Common myeloid progenitor, CD34-positive (primary cell): ENCODE measurements at regions not wholly inside any gene's neighbourhood (a gene's known extent, or its start where the extent isn't known, plus 50 kb on each side); places are given as distances from the start of the nearest gene placed in this dataset.

Experiments
- CTCF ChIA-PET: fragments of 350-600 bp; sonication (Branson Sonifier 250); formaldehyde crosslinking; loops from one replicate; lab custom pipeline; 2021; ENCODE audit warnings: antibody characterized with exemption; lab: Charles Lee
- POLR2A ChIA-PET: fragments of 350-600 bp; sonication (Branson Sonifier 250); formaldehyde crosslinking; loops from one replicate; lab custom pipeline; 2021; ENCODE audit warnings: antibody characterized with exemption; lab: Charles Lee
- DNase-seq, 3 donors: peaks; one replicate each; pipeline versions ENCODE4 v3.0.0 to v3.0.0-alpha.2; 2013
- H3K27ac ChIP-seq, 2 experiments: 1 replicate in 1 of 2; 2 replicates in 1 of 2; pipeline ENCODE4 v1.7.0; 2013; ENCODE audit warnings: inconsistent platforms in 2 of 2, low read length in 2 of 2, mild to moderate bottlenecking in 2 of 2, low read depth in 1 of 2, moderate library complexity in 1 of 2; ENCODE audit not compliant: severe bottlenecking in 2 of 2, insufficient read depth in 1 of 2, poor library complexity in 1 of 2
- H3K27me3 ChIP-seq, 5 experiments: replicated peaks in 2 of 5; 1 replicate in 3 of 5; 2 replicates in 2 of 5; pipeline versions ENCODE4 v1.6.1 to v1.7.0; 2013; ENCODE audit warnings: low read length in 4 of 5, mild to moderate bottlenecking in 2 of 5, moderate library complexity in 2 of 5, inconsistent platforms in 1 of 5; ENCODE audit not compliant: insufficient read depth in 5 of 5, control insufficient read depth in 4 of 5
- H3K36me3 ChIP-seq, 4 experiments: 1 replicate in 2 of 4; 2 replicates in 2 of 4; pipeline versions ENCODE4 v1.6.1 to v1.7.0; 2013; ENCODE audit warnings: low read length in 3 of 4, control low read depth in 1 of 4, mild to moderate bottlenecking in 1 of 4; ENCODE audit not compliant: control insufficient read depth in 4 of 4, insufficient read depth in 4 of 4
- H3K4me1 ChIP-seq, 4 experiments: 1 replicate in 3 of 4; 2 replicates in 1 of 4; pipeline versions ENCODE4 v1.6.1 to v1.7.1; 2013; ENCODE audit warnings: low read length in 3 of 4, mild to moderate bottlenecking in 3 of 4, control low read depth in 1 of 4, inconsistent platforms in 1 of 4, moderate library complexity in 1 of 4; ENCODE audit not compliant: control insufficient read depth in 4 of 4, insufficient read depth in 4 of 4; ENCODE audit errors: control extremely low read depth in 1 of 4
- H3K4me3 ChIP-seq, 7 experiments: 1 replicate in 4 of 7; 2 replicates in 3 of 7; pipeline versions ENCODE4 v1.5.1 to v1.7.0; 2013; ENCODE audit warnings: mild to moderate bottlenecking in 7 of 7, low read length in 6 of 7, moderate library complexity in 6 of 7, inconsistent platforms in 2 of 7, low read depth in 2 of 7, control low read depth in 1 of 7; ENCODE audit not compliant: insufficient read depth in 4 of 7, control insufficient read depth in 1 of 7; ENCODE audit errors: extremely low read depth in 1 of 7
- H3K9me3 ChIP-seq, 5 experiments: 1 replicate in 4 of 5; 2 replicates in 1 of 5; pipeline versions ENCODE4 v1.6.1 to v1.7.1; 2013; ENCODE audit warnings: low read length in 4 of 5, mild to moderate bottlenecking in 2 of 5, inconsistent platforms in 1 of 5, low read depth in 1 of 5, moderate library complexity in 1 of 5; ENCODE audit not compliant: control insufficient read depth in 4 of 5, insufficient read depth in 2 of 5; ENCODE audit errors: control extremely low read depth in 1 of 5
- WGBS: methylation state at CpG from one replicate; pipeline ENCODE4 v1.1.5; 2013; ENCODE audit not compliant: insufficient coverage; 5-methylcytosine and 5-hydroxymethylcytosine counted together

- Histone ChIP-seq H3K9me3 (no peaks in the 10 kb centered on the region), H3K36me3 (no peaks in the 10 kb centered on the region), H3K27ac (no peak overlapping the region), H3K4me3 (no peak overlapping the region), H3K4me1 (peaks cover 3 to 41% (median 12%) of the 10 kb centered on the region in 4 experiments), H3K27me3 (no peaks in the 10 kb centered on the region)
- no peak for DNase-seq
- 100% methylated on average over 2 of the region's 5 CpGs for WGBS
- CTCF ChIA-PET = interaction anchor here (1.0 kb wide), 1 partner anchor 9 kb away, joined by 3 read pairs; no protein-coding TSS in a partner anchor
- POLR2A ChIA-PET = no interaction called here
These were observed 264.6 kb upstream of the THUMPD2 start for GRCh38 chr2:40043641-40044040.

GRCh38 chr2:40043191-40043590 is 264.1 kb upstream of the THUMPD2 start:
- DNase-seq = no peak
- Histone ChIP-seq H3K36me3 (no peaks in the 10 kb centered on the region), H3K27me3 (no peaks in the 10 kb centered on the region), H3K9me3 (no peaks in the 10 kb centered on the region), H3K4me1 (peaks cover 3 to 45% (median 13%) of the 10 kb centered on the region in 4 experiments), H3K27ac (no peak overlapping the region), H3K4me3 (no peak overlapping the region)
- POLR2A ChIA-PET = no interaction called here
- WGBS = 97% methylated on average over 4 of the region's 4 CpGs
- CTCF ChIA-PET = interaction anchor here (1.0 kb wide), 1 partner anchor 9 kb away, joined by 3 read pairs; no protein-coding TSS in a partner anchor

GRCh38 chr2:40041422-40042382 is 262.6 kb upstream of the THUMPD2 start:
- CTCF ChIA-PET = no interaction called here
- H3K27ac ChIP-seq = no peak overlapping the region
- WGBS = no CpG with 5 or more reads among the region's 6 CpGs

GRCh38 chr2:40039549-40039948 is 260.5 kb upstream of the THUMPD2 start:
- POLR2A ChIA-PET = no interaction called here
- no peak overlapping the region for H3K27ac ChIP-seq
- H3K36me3 ChIP-seq = no peaks in the 10 kb centered on the region
- H3K9me3 ChIP-seq = peaks cover 0 to 4% (median 0%) of the 10 kb centered on the region in 5 experiments
- H3K4me1 ChIP-seq = peaks cover 7 to 67% (median 21%) of the 10 kb centered on the region in 4 experiments
- peak in 2 of 3 donors; percentile 42 to 55 for DNase-seq
- no peak overlapping the region for H3K4me3 ChIP-seq
- CTCF ChIA-PET = no interaction called here
- H3K27me3 ChIP-seq = no peaks in the 10 kb centered on the region

More at GRCh38 chr2:40041422-40042382, 262.6 kb upstream of the THUMPD2 start:
- Histone ChIP-seq H3K27me3 (no peaks in the 10 kb centered on the region), H3K4me1 (peaks cover 7 to 60% (median 19%) of the 10 kb centered on the region in 4 experiments), H3K9me3 (no peaks in the 10 kb centered on the region), H3K4me3 (no peak overlapping the region), H3K36me3 (no peaks in the 10 kb centered on the region)
- peak in 2 of 3 donors; percentile 19 to 22 for DNase-seq
- POLR2A ChIA-PET = interaction anchor here (0.6 kb wide), 1 partner anchor 1416 kb away, joined by 3 read pairs; no protein-coding TSS in a partner anchor

GRCh38 chr2:40038646-40039045 is 259.6 kb upstream of the THUMPD2 start:
- ChIA-PET POLR2A (no interaction called here), CTCF (no interaction called here)
- peaks cover 7 to 67% (median 21%) of the 10 kb centered on the region in 4 experiments for H3K4me1 ChIP-seq
- peaks cover 0 to 7% (median 4%) of the 10 kb centered on the region in 5 experiments for H3K9me3 ChIP-seq
- H3K4me3 ChIP-seq = no peak overlapping the region
- no CpG with 5 or more reads among the region's 4 CpGs for WGBS
- no peak for DNase-seq
- no peaks in the 10 kb centered on the region for H3K36me3 ChIP-seq
- no peaks in the 10 kb centered on the region for H3K27me3 ChIP-seq
- no peak overlapping the region for H3K27ac ChIP-seq

- no peaks in the 10 kb centered on the region for H3K36me3 ChIP-seq
- no peaks in the 10 kb centered on the region for H3K27me3 ChIP-seq
- H3K9me3 ChIP-seq = peaks cover 0 to 8% (median 4%) of the 10 kb centered on the region in 5 experiments
- 0% methylated on average over 3 of the region's 7 CpGs for WGBS
- peak; percentile 6 to 73 (median 64) for DNase-seq
- H3K4me3 ChIP-seq = peak overlapping the region in 1 of 7 experiments; percentile 30
- no peak overlapping the region for H3K27ac ChIP-seq
- ChIA-PET CTCF (no interaction called here), POLR2A (no interaction called here)
- H3K4me1 ChIP-seq = peaks cover 7 to 62% (median 18%) of the 10 kb centered on the region in 4 experiments
These were observed 258.2 kb upstream of the THUMPD2 start for GRCh38 chr2:40037303-40037702.

- no peak overlapping the region for H3K4me3 ChIP-seq
- no peak for DNase-seq
- peaks cover 5 to 51% (median 10%) of the 10 kb centered on the region in 4 experiments for H3K4me1 ChIP-seq
- 83% methylated on average over 1 of the region's 2 CpGs for WGBS
- H3K27me3 ChIP-seq = no peaks in the 10 kb centered on the region
- H3K27ac ChIP-seq = no peak overlapping the region
- ChIA-PET POLR2A (interaction anchor here (0.7 kb wide), 1 partner anchor 1489 kb away, joined by 3 read pairs; no protein-coding TSS in a partner anchor), CTCF (no interaction called here)
- peaks cover 0 to 8% (median 4%) of the 10 kb centered on the region in 5 experiments for H3K9me3 ChIP-seq
- H3K36me3 ChIP-seq = no peaks in the 10 kb centered on the region
These were observed 257.2 kb upstream of the THUMPD2 start for GRCh38 chr2:40036241-40036640.
